ENCODE measurements at regions not wholly inside any gene's neighbourhood (a gene's known extent, or its start where the extent isn't known, plus 50 kb on each side); places are given as distances from the start of the nearest gene placed in this dataset.

DNA sequence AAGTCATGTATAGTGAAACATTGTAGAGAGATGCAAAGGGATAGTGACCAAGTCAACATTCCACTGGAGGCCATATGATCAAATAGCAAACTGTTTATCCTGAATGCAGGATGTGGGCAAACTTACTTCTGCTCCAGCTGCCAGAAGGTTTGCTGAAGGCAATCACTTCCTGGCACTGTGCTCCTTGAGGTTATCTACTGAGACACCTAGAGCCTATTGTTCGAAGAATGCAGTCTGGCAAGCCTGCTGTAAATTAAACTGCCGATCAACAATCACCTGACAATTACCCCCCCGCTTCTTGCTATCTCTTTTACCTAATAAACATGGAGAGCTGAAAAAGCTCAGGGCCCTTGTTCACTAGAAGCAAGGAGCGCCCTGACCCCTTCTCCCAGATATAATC lies 139.4 kb upstream of the B3GALT2 start:
- no peak overlapping the region for H3K27ac ChIP-seq
- TF ChIP-seq, protein P1, sequence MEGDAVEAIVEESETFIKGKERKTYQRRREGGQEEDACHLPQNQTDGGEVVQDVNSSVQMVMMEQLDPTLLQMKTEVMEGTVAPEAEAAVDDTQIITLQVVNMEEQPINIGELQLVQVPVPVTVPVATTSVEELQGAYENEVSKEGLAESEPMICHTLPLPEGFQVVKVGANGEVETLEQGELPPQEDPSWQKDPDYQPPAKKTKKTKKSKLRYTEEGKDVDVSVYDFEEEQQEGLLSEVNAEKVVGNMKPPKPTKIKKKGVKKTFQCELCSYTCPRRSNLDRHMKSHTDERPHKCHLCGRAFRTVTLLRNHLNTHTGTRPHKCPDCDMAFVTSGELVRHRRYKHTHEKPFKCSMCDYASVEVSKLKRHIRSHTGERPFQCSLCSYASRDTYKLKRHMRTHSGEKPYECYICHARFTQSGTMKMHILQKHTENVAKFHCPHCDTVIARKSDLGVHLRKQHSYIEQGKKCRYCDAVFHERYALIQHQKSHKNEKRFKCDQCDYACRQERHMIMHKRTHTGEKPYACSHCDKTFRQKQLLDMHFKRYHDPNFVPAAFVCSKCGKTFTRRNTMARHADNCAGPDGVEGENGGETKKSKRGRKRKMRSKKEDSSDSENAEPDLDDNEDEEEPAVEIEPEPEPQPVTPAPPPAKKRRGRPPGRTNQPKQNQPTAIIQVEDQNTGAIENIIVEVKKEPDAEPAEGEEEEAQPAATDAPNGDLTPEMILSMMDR (IDR thresholded peaks at IDR 0.05): no peak
- no peaks in the 10 kb centered on the region for H3K36me3 ChIP-seq
- DNase-seq: no peak
- no peaks in the 10 kb centered on the region for H3K4me1 ChIP-seq
- intact Hi-C loops (cut with DNase I; ENCODE audit: low total_unique reads): loop anchor here (2.0 kb wide), 1 partner anchor 37 kb away; no protein-coding TSS in a partner anchor
- peaks cover 0 to 5% (median 4%) of the 10 kb centered on the region in 3 donors for H3K9me3 ChIP-seq
- H3K27me3 ChIP-seq: no peaks in the 10 kb centered on the region
- no peak overlapping the region for H3K4me3 ChIP-seq

- peaks cover 0 to 5% (median 4%) of the 10 kb centered on the region in 3 donors for H3K9me3 ChIP-seq
- no peak overlapping the region for H3K4me3 ChIP-seq
- H3K27ac ChIP-seq: no peak overlapping the region
- TF ChIP-seq, protein P1 (IDR thresholded peaks at IDR 0.05): no peak
- H3K36me3 ChIP-seq: no peaks in the 10 kb centered on the region
- no peaks in the 10 kb centered on the region for H3K27me3 ChIP-seq
- no peak for DNase-seq
- no peaks in the 10 kb centered on the region for H3K4me1 ChIP-seq
- intact Hi-C loops (cut with DNase I; ENCODE audit: low total_unique reads): no loop called here
Measured at GRCh38 chr1:193325042-193325441, 138.6 kb upstream of the B3GALT2 start.

- Histone ChIP-seq H3K36me3 (no peaks in the 10 kb centered on the region), H3K27me3 (no peaks in the 10 kb centered on the region), H3K4me1 (no peaks in the 10 kb centered on the region), H3K4me3 (no peak overlapping the region), H3K9me3 (peaks cover 0 to 6% (median 0%) of the 10 kb centered on the region in 3 donors), H3K27ac (no peak overlapping the region)
- DNase-seq: no peak
- TF ChIP-seq, protein P1 (IDR thresholded peaks at IDR 0.05): no peak
- intact Hi-C loops (cut with DNase I; ENCODE audit: low total_unique reads): no loop called here
Measured at GRCh38 chr1:193322211-193322610, 135.8 kb upstream of the B3GALT2 start.

DNA sequence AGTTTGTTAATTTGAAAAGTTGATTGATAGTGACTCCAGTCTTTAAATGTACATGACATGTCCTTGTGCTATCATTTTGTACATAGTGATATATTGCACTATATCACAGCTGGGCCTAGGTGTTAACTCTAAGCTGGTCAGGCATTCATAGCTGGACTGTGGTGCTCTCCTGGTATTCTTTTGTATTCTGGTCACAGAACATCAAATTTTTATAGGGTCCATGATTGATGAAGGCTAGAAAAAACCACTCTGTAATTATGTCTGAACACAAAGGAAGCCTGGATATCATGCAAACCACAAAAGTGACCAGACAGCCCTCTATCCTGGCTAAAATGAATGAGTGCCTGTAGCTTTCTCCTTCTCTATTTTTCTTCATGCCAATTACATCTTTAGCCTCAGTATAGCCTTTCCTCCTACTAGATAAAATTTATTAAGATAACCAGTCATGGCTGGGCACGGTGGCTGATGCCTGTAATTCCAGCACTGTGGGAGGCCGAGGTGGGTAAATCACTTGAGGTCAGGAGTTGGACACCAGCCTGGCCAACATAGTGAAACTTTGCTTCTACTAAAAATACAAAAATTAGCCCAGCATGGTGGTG lies 134.9 kb upstream of the B3GALT2 start:
- Histone ChIP-seq H3K4me3 (no peak overlapping the region), H3K36me3 (no peaks in the 10 kb centered on the region), H3K9me3 (peaks cover 0 to 6% (median 0%) of the 10 kb centered on the region in 3 donors), H3K27me3 (no peaks in the 10 kb centered on the region), H3K27ac (no peak overlapping the region), H3K4me1 (no peaks in the 10 kb centered on the region)
- TF ChIP-seq, protein P1 (IDR thresholded peaks at IDR 0.05): no peak
- intact Hi-C loops (cut with DNase I; ENCODE audit: low total_unique reads): no loop called here
- no peak for DNase-seq

- no peak for DNase-seq
- Histone ChIP-seq H3K4me1 (no peaks in the 10 kb centered on the region), H3K27me3 (no peaks in the 10 kb centered on the region), H3K36me3 (no peaks in the 10 kb centered on the region), H3K9me3 (peaks cover 0 to 6% (median 0%) of the 10 kb centered on the region in 3 donors), H3K27ac (no peak overlapping the region), H3K4me3 (no peak overlapping the region)
- intact Hi-C loops (cut with DNase I; ENCODE audit: low total_unique reads): no loop called here
- TF ChIP-seq, protein P1 (IDR thresholded peaks at IDR 0.05): no peak
Measured at GRCh38 chr1:193320270-193320669, 133.9 kb upstream of the B3GALT2 start.

Measured in tibial artery (tissue), 4 donors.